SKM-1 (cell line): ENCODE measurements at regions not wholly inside any gene's neighbourhood (a gene's known extent, or its start where the extent isn't known, plus 50 kb on each side); places are given as distances from the start of the nearest gene placed in this dataset.

Experiments
- DNase-seq: peaks from one replicate; lab custom pipeline; 2025; ENCODE audit not compliant: unreplicated experiment; lab: John Stamatoyannopoulos, UW

DNA sequence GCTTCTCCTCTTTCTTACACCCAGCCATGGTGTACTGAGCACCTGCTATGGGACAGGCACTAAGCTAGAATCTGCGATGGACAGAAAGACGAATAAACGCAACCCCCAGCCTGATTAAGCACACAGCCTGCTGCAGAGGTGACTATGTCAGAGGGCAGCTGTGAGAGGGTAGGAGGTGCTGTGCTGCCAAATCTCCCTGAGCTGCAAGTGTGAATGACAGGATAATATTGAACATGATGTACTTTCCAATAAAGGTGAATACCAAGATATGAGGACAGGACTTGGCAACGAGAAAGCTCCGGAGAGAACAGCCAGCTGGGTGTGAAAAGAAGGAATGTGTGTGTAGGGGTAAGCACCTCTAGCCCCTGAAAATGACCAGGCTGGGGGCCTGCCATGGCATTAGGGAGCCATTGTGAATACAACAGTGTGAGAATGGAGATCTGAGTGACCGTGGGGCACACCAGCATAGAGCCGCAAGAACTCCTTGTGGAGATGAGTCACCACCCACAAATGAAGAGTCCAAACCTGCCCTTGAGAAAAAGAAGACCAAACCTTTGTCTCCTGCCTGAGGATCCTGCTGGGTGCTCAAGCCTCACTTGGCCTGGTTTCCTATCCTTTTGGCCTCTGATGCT is 83.0 kb upstream of the ATF3 start:
- DNase-seq: no peak

GRCh38 chr1:212526111-212526491 is 82.5 kb upstream of the ATF3 start:
- DNase-seq: no peak

DNA sequence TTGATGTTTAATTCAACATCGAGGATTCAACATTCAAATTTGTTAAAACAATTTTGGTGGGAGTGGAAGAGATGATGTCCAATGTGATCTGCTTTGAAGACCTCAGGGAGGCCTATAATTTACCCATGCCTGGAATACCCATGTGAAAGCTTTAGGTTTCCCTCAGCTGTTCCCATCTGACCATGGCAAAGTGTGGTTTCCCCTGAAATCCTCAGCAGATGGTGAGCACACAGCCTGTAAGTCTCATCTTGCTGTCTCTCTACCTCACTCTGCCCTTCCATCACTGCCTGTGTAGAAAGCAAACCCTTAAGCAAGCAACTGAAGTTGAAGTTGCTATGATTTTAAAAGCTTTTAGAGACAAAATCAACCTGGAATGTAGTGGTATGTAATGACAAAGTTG is 80.1 kb upstream of the ATF3 start:
- no peak for DNase-seq

DNA sequence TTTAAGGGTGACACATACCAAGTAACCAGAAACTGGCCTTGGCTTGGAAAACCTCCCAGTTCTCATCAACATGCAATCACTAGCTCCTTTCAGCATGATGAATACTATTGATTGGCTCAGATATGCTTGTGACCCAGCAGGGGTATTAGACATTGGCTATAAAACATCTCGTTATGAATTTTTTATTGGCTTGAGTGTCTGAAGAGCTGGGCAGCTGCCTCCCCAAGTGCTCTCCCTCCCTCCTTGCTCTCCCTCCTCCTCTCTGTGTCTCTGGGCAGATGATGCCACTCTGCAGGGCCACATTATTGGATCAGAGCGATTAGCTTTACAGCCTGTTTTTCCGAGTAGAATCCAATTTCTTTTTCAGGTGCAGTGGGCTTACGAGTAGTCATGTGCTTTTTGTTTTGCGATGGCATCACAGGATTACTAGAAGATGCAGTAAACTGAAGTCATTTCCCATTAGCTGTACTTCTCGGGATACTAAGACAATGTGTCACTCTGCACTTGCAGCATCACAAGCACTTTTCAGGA is 79.3 kb upstream of the ATF3 start:
- DNase-seq: no peak

- no peak for DNase-seq
These were observed 77.3 kb upstream of the ATF3 start for GRCh38 chr1:212531267-212531666.

DNA sequence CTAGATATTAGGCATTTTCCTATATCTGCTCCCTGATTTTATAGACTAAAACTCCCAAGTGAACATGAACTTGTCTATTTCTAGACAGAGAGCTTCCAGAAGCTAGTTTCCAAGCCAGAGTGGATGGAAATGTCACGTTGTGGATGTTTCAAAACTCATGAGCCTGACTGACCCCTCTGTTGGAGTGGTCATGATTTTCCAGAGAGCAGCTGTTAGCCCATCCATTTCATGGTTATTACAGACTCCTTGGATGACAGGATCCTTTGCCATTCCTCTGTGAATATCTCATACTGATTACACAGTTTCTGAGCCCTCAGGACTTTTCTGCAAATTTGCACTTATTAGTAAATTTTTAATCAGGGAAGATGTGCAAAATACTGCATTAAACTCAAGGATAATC is 76.8 kb upstream of the ATF3 start:
- DNase-seq: no peak

DNA sequence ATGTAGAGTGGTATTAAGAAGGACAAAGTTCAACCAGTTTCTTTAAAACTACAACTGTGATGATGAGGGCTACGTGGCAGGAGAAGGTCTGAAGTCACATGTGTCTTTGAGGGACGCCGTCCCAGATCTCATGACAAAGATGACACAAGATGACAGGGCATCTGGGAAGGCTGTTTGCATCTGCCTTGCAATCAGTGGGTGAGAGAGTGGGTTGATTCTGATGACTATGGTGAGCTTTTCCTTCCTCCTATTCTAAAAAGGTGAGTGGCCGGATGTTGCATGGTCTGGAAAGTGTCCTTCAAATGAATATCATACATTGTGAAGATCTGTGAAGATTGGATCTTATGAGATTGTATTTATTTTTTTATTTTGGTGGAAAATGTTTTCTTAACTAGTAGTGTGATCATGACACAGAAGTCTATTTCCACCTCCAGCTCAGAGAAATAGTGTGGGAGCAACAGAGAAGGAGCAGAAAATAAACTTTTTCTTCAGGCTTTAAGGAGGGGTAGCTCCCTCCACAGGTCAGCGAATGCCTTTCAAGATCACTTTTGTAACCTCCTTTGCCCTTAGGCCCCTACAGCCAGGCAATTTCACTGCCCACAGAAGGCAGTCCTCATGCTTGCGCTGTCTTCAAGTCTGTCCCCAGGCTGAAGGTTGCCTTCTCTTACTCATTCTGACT is 76.0 kb upstream of the ATF3 start:
- DNase-seq: no peak

- no peak for DNase-seq
These were observed 75.4 kb upstream of the ATF3 start for GRCh38 chr1:212533148-212533517.

GRCh38 chr1:212536586-212536985 is 72.0 kb upstream of the ATF3 start:
- no peak for DNase-seq

DNA sequence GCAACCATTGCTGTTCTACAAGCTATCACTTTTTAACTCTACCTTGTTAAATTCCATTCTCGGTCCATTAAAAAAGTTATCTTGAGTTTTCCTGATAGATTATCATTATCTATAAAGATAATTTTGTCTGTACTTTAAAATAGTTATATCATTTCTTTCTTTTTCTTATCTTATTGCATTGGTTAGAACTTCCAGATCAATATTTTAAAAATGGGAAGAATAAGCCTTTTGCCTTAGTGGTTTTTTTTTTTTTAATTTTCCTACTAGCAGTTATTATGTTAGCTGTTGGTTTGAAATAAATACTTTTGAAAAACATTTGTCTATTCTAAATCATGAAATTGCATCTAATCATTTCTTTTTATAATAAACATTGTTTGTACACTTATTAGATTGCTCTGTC is 71.0 kb upstream of the ATF3 start:
- no peak for DNase-seq

DNA sequence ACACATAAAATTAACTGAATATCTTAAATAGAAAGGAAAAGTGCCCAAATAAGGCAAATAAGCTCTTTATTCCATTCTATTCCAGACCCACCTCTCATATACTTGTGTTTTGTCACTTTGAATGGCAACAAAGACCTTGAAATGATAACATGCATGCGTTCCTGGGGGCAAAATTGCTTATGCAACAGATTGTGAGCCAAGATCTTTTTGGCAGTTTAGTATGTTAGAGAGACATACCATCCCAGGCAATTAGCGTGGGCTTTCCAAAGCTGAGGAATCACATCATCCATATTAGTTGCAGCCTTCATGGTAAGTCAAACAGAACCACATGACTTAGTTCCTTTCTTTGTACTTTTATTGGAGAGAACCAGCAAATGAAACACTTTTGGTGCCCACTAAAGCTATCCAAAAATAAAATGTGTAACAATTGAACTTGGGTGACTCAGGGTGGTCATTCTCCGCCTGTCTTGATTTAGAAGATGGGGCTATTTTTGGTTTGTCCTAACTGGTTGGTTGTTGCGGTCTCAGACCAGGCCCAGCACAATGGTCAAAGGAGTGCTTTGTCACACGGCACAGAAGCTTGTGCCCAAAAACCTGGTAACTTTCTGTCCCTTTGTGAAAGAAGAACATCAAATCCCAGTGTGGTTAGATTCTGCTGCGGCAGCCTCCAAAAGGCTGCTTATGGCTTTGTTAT is 68.7 kb upstream of the ATF3 start:
- DNase-seq: no peak

GRCh38 chr1:212542761-212543187 is 65.8 kb upstream of the ATF3 start:
- DNase-seq: peak; percentile 82

GRCh38 chr1:212544110-212544509 is 64.5 kb upstream of the ATF3 start:
- DNase-seq: no peak

DNA sequence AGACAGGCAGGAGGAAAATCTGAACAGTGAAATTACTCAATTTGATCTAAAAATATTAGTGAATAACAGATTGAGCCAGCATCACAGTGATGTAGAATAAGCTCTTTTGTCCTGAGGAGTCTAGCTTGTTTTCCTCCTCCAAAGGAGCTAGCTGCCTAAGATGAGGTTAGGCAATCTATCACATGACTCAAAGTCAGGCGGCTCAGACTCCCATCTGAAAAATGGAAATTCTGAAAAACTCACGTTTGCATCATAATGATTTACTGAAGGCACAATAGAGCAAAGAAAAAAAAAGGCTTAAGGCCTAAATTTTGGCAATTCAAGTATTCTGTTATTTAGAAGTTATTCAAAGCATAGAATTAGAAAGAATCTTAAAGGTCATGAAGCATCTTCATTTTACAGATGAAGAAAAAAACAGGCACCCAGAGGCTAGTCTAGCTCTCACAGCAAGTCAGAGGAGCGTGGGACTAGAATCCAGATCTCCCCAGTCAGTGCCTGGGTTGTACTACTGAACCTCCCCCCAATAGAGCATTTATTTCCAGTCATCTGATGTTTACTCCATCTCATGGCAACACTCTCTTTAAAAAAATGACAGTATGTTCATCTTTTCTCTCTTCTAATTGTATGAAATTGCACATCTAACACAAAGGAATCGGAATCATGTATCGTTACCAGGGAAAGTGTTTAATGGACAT is 62.5 kb upstream of the ATF3 start:
- DNase-seq: no peak

GRCh38 chr1:212549503-212550017 is 59.0 kb upstream of the ATF3 start:
- no peak for DNase-seq

DNA sequence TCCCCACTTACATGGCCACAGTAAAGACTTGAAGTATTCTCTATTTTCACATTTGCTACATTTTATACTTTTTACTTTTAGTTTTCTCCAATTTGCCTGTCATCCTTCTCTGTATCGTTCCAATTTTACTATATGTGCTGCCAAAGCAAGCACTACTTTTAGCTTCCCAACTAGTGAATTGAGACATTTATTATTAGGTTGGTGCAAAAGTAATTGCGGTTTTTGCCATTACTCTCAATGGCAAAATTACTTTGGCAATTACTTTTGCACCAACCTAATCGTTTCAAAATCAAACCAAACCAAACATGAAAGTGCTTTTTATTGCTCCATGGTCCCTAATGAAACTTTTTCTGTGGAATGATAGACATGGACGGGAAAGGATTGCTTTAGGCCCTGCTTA is 56.6 kb upstream of the ATF3 start:
- no peak for DNase-seq

GRCh38 chr1:212553676-212554075 is 54.9 kb upstream of the ATF3 start:
- DNase-seq: no peak

- DNase-seq: no peak
These were observed 54.2 kb upstream of the ATF3 start for GRCh38 chr1:212554401-212554800.

DNA sequence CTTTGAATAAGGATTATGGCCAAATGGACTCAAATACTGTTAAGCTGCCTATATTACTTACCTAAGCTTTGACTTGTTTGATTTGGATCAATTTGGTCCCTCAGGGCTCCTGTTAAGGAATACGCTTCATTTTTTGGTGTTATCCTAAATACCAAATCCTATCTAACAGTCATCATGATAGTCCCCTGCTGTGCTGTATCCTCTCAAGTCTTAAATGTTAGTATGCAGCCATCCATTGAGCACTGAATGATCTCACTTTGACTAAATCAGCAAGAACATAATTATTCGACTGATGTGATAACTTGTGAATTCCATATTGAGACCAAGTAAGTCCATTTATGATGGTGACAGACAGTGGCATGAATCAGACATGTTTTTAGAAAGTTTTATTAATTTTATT is 53.1 kb upstream of the ATF3 start:
- DNase-seq: no peak

- DNase-seq: no peak
These were observed 51.6 kb upstream of the ATF3 start for GRCh38 chr1:212556822-212557549.
